Breast epithelium (tissue), 4 donors: ENCODE measurements at regions not wholly inside any gene's neighbourhood (a gene's known extent, or its start where the extent isn't known, plus 50 kb on each side); places are given as distances from the start of the nearest gene placed in this dataset.

ENCODE experiments used
- DNase-seq, 2 donors: peaks; one replicate each; pipeline ENCODE4 v3.0.0-alpha.2; 2019; ENCODE audit warnings: low spot score in 2 of 2
- H3K27ac ChIP-seq, 2 donors: fragments of 200-600 bp; sonication (generic) in 1 of 2; one replicate each; pipeline ENCODE4 v1.5.1; 2016 to 2019; ENCODE audit warnings: mild to moderate bottlenecking in 1 of 2
- H3K27me3 ChIP-seq, 2 donors: fragments of 200-600 bp; sonication (generic) in 1 of 2; one replicate each; pipeline versions ENCODE4 v1.5.1 to v1.6.0; 2017 to 2019; ENCODE audit warnings: control low read depth in 1 of 2, mild to moderate bottlenecking in 1 of 2
- H3K36me3 ChIP-seq: fragments of 200-600 bp; one replicate; pipeline ENCODE4 v1.5.1; 2019
- H3K4me1 ChIP-seq, 2 donors: fragments of 200-600 bp; sonication (generic); one replicate each; pipeline ENCODE4 v1.5.1; 2016 to 2019; ENCODE audit warnings: control low read depth in 1 of 2
- H3K4me3 ChIP-seq, 3 donors: fragments of 200-600 bp; sonication (generic); 1 replicate in 2 of 3; 2 replicates in 1 of 3; pipeline ENCODE4 v1.5.1; 2016 to 2019; ENCODE audit warnings: mild to moderate bottlenecking in 3 of 3, moderate library complexity in 2 of 3
- H3K9me3 ChIP-seq, 2 donors: fragments of 200-600 bp; sonication (generic) in 1 of 2; one replicate each; pipeline ENCODE4 v1.5.1; 2016 to 2019; ENCODE audit warnings: control low read depth in 1 of 2
- POLR2A ChIP-seq: fragments of 450-650 bp; IDR thresholded peaks from one replicate; pipeline ENCODE4 v1.6.1; 2016; ENCODE audit warnings: antibody characterized with exemption, mild to moderate bottlenecking, moderate library complexity
- POLR2AphosphoS5 ChIP-seq, 3 donors: sonication (generic); formaldehyde crosslinking; IDR thresholded peaks; one replicate each; pipeline ENCODE4 v1.6.1; 2017; ENCODE audit warnings: antibody characterized with exemption in 3 of 3
- intact Hi-C: fragments of 100-400 bp; cut with DNase I; formaldehyde crosslinking; loops from one replicate; pipeline ENCODE4 v1.15.1; 2023; ENCODE audit warnings: low total_unique reads
- TF ChIP-seq, protein P1 (sequence below), 3 donors: fragments of 450-650 bp; IDR thresholded peaks; one replicate each; pipeline ENCODE4 v1.5.1; 2016 to 2017; ENCODE audit warnings: antibody characterized with exemption in 3 of 3, mild to moderate bottlenecking in 3 of 3, moderate library complexity in 3 of 3

DNA sequence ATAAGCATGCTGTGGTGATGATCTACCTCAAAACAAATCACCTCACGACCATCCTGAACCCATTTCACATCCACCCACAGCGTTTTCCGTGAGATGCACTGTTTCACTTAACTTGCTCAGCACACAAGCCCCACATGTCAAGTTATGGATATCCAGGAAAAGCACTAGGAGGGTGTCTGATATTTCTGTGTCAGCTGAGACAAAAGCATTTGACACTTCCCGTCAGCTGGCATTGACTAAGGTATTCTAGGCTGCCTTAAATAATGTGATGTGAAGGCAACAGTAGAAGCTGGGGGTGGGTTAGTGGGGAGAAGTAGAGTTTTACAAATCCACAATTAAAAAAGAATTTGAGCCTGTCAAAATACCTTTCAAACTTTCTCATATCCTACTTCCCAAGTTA, 68.7 kb upstream of the MDFIC start:
- no peak overlapping the region for H3K4me3 ChIP-seq
- no peaks in the 10 kb centered on the region for H3K9me3 ChIP-seq
- H3K27ac ChIP-seq = no peak overlapping the region
- TF ChIP-seq POLR2A = no peak
- TF ChIP-seq, protein P1, sequence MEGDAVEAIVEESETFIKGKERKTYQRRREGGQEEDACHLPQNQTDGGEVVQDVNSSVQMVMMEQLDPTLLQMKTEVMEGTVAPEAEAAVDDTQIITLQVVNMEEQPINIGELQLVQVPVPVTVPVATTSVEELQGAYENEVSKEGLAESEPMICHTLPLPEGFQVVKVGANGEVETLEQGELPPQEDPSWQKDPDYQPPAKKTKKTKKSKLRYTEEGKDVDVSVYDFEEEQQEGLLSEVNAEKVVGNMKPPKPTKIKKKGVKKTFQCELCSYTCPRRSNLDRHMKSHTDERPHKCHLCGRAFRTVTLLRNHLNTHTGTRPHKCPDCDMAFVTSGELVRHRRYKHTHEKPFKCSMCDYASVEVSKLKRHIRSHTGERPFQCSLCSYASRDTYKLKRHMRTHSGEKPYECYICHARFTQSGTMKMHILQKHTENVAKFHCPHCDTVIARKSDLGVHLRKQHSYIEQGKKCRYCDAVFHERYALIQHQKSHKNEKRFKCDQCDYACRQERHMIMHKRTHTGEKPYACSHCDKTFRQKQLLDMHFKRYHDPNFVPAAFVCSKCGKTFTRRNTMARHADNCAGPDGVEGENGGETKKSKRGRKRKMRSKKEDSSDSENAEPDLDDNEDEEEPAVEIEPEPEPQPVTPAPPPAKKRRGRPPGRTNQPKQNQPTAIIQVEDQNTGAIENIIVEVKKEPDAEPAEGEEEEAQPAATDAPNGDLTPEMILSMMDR (IDR thresholded peaks at IDR 0.05) = no peak
- no peak for TF ChIP-seq POLR2AphosphoS5 (IDR thresholded peaks at IDR 0.05)
- H3K36me3 ChIP-seq = no peaks in the 10 kb centered on the region
- intact Hi-C loops = no loop called here
- H3K4me1 ChIP-seq = no peaks in the 10 kb centered on the region
- DNase-seq = no peak
- H3K27me3 ChIP-seq = no peaks in the 10 kb centered on the region

DNA sequence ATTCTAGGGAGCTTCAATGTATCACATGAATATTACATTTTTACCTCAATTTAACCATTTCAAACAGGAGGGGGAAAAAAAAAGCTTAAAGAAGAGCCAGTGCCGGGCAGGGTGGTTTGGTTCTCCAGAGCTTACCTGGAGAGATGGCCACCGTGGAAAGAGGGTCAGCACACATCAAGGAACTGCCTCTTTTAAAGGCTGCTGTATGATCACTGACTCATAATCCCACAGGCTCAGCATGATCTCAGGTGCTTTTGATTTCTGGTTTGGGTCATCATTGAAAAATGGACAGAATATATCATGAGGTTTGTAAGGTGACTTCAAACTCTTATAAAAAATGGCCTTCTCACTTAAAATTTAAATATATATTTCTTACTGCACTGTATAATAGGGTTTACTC, 67.5 kb upstream of the MDFIC start:
- TF ChIP-seq POLR2A = no peak
- TF ChIP-seq POLR2AphosphoS5 (IDR thresholded peaks at IDR 0.05) = no peak
- TF ChIP-seq, protein P1 (IDR thresholded peaks at IDR 0.05) = no peak
- Histone ChIP-seq H3K36me3 (no peaks in the 10 kb centered on the region), H3K4me3 (no peak overlapping the region), H3K4me1 (no peaks in the 10 kb centered on the region), H3K27ac (no peak overlapping the region), H3K9me3 (no peaks in the 10 kb centered on the region), H3K27me3 (no peaks in the 10 kb centered on the region)
- intact Hi-C loops = no loop called here
- no peak for DNase-seq

DNA sequence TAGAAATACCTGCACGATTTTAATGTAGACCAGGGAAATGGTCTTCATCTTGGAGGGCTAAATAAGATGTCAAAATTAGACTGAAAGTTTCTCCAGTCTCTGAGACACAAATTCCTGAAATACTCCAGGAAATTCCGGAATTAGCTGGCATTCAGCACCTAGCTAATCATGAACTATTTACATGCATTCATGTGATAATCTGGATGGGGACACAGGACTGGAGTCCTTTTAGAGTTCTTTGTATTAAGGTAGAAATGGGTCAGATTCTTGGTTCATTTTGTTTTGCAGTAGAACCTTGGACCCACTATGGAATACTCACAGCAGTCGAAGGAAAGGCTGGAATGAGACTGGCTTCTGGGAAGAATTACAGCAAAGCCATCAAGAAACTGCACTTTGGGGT, 65.3 kb upstream of the MDFIC start:
- no peak for TF ChIP-seq POLR2AphosphoS5 (IDR thresholded peaks at IDR 0.05)
- TF ChIP-seq POLR2A = no peak
- intact Hi-C loops = no loop called here
- no peaks in the 10 kb centered on the region for H3K27me3 ChIP-seq
- H3K36me3 ChIP-seq = no peaks in the 10 kb centered on the region
- no peak overlapping the region for H3K4me3 ChIP-seq
- H3K27ac ChIP-seq = no peak overlapping the region
- no peaks in the 10 kb centered on the region for H3K9me3 ChIP-seq
- no peaks in the 10 kb centered on the region for H3K4me1 ChIP-seq
- no peak for DNase-seq

DNA sequence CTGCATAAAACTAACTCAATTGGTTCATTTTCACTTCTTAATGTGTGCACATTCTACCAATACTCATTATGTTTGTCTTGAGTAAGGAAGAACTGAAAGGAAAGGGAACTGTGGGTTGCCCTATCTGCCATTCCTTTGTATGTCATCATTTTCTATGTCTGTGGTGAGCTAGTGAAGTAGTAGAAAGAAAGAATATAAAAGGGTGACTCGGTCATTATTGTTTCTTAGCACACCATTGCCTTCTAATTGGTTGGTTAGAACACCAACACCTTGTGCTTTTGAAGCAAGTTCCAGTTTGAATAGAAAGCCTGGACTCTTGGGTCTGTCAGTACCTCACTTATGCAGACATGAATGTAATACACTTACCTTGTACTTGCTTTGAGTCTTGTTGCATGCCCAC, 64.3 kb upstream of the MDFIC start:
- intact Hi-C loops = no loop called here
- no peak for DNase-seq
- H3K27ac ChIP-seq = no peak overlapping the region
- H3K4me1 ChIP-seq = no peaks in the 10 kb centered on the region
- H3K9me3 ChIP-seq = no peaks in the 10 kb centered on the region
- no peak for TF ChIP-seq POLR2A
- TF ChIP-seq, protein P1 (IDR thresholded peaks at IDR 0.05) = no peak
- no peak for TF ChIP-seq POLR2AphosphoS5 (IDR thresholded peaks at IDR 0.05)
- H3K27me3 ChIP-seq = no peaks in the 10 kb centered on the region
- no peak overlapping the region for H3K4me3 ChIP-seq
- no peaks in the 10 kb centered on the region for H3K36me3 ChIP-seq

DNA sequence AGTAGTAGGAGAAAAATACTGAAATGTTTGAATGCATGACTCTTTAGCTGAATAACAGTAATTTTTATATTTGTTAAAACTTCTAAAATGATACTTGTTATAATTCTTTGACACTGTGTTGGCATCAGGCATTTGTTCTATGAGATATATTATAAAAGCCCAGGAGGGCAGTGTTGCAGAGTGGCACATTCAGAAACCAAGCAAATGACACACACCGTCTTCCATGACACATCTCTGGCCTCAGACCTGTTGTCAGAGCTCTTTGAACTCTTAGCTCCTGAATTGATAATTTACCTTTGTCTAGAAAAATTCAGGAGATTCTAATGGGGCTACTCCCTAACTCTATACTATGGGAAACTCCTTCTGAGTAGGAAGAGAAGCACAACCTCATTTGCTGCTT, 62.4 kb upstream of the MDFIC start:
- DNase-seq = no peak
- intact Hi-C loops = no loop called here
- H3K9me3 ChIP-seq = no peaks in the 10 kb centered on the region
- TF ChIP-seq, protein P1 (IDR thresholded peaks at IDR 0.05) = no peak
- TF ChIP-seq POLR2AphosphoS5 (IDR thresholded peaks at IDR 0.05) (no peak), POLR2A (no peak)
- H3K27ac ChIP-seq = no peak overlapping the region
- no peaks in the 10 kb centered on the region for H3K4me1 ChIP-seq
- H3K27me3 ChIP-seq = no peaks in the 10 kb centered on the region
- no peak overlapping the region for H3K4me3 ChIP-seq
- H3K36me3 ChIP-seq = no peaks in the 10 kb centered on the region

DNA sequence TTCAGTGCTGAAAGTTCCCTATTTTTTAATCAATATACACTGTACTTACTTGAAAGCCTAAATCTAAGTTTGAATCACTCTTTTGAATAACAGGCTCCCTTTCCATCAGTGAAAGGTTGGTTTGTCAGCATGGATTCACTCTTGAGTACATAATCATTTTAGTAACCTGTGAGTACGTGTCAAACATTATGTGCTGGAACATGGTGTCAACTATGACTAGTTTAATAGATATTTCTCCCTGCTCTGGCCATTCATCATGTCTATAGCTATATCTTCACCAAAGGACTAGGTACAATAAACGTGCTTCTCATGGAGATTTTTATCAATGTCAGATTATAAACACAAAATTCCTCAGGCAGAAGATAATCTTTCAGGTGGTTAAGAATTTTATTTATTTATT, 61.7 kb upstream of the MDFIC start:
- intact Hi-C loops = no loop called here
- H3K4me3 ChIP-seq = no peak overlapping the region

More for the DNA sequence above, 61.7 kb upstream of the MDFIC start:
- Histone ChIP-seq H3K27me3 (no peaks in the 10 kb centered on the region), H3K9me3 (no peaks in the 10 kb centered on the region), H3K36me3 (no peaks in the 10 kb centered on the region), H3K4me1 (no peaks in the 10 kb centered on the region), H3K27ac (no peak overlapping the region)
- TF ChIP-seq, protein P1 (IDR thresholded peaks at IDR 0.05) = no peak
- TF ChIP-seq POLR2A = no peak
- no peak for TF ChIP-seq POLR2AphosphoS5 (IDR thresholded peaks at IDR 0.05)
- no peak for DNase-seq
